ENCODE measurements at regions not wholly inside any gene's neighbourhood (a gene's known extent, or its start where the extent isn't known, plus 50 kb on each side); places are given as distances from the start of the nearest gene placed in this dataset.
A peak's percentile ranks its signal among the peaks of the same experiment; 100 is the strongest.
"Not testable (repeated sequence)": the region's sequence is repeated elsewhere in the genome, so short reads cannot be mapped to it uniquely, and the experiment has no call there.

GRCh38 chr17:70426752-70427151 lies 257.4 kb downstream of the KCNJ2 start:
- DNase-seq (ENCODE audit: low read depth): no peak

- no peak for DNase-seq (ENCODE audit: low read depth)
Observed at GRCh38 chr17:70434536-70435490, 265.5 kb downstream of the KCNJ2 start.

- no peak for DNase-seq (ENCODE audit: low read depth)
Observed at GRCh38 chr17:70437656-70438055, 268.3 kb downstream of the KCNJ2 start.

- no peak for DNase-seq (ENCODE audit: low read depth)
Observed at GRCh38 chr17:70446446-70446845, 277.1 kb downstream of the KCNJ2 start.

GRCh38 chr17:70447588-70447987 lies 278.3 kb downstream of the KCNJ2 start:
- DNase-seq (ENCODE audit: low read depth): peak; percentile 44

GRCh38 chr17:70453075-70453474 lies 283.7 kb downstream of the KCNJ2 start:
- not testable (repeated sequence) for DNase-seq (ENCODE audit: low read depth)

GRCh38 chr17:70454377-70454776 lies 285.0 kb downstream of the KCNJ2 start:
- no peak for DNase-seq (ENCODE audit: low read depth)

GRCh38 chr17:70454908-70455307 lies 285.6 kb downstream of the KCNJ2 start:
- no peak for DNase-seq (ENCODE audit: low read depth)

- DNase-seq (ENCODE audit: low read depth): no peak
Observed at GRCh38 chr17:70464995-70465394, 295.7 kb downstream of the KCNJ2 start.

GRCh38 chr17:70468661-70469060 lies 299.3 kb downstream of the KCNJ2 start:
- DNase-seq (ENCODE audit: low read depth): no peak

- no peak for DNase-seq (ENCODE audit: low read depth)
Observed at GRCh38 chr17:70473049-70473448, 303.7 kb downstream of the KCNJ2 start.

GRCh38 chr17:70476368-70476767 lies 307.0 kb downstream of the KCNJ2 start:
- no peak for DNase-seq (ENCODE audit: low read depth)

GRCh38 chr17:70478902-70479301 lies 309.6 kb downstream of the KCNJ2 start:
- no peak for DNase-seq (ENCODE audit: low read depth)

- DNase-seq (ENCODE audit: low read depth): no peak
Observed at GRCh38 chr17:70479779-70480178, 310.4 kb downstream of the KCNJ2 start.

- no peak for DNase-seq (ENCODE audit: low read depth)
Observed at GRCh38 chr17:70483624-70484023, 314.3 kb downstream of the KCNJ2 start.

GRCh38 chr17:70484050-70484449 lies 314.7 kb downstream of the KCNJ2 start:
- DNase-seq (ENCODE audit: low read depth): no peak

- DNase-seq (ENCODE audit: low read depth): no peak
Observed at GRCh38 chr17:70484496-70484895, 315.2 kb downstream of the KCNJ2 start.

- no peak for DNase-seq (ENCODE audit: low read depth)
Observed at GRCh38 chr17:70492368-70492767, 323.0 kb downstream of the KCNJ2 start.

- no peak for DNase-seq (ENCODE audit: low read depth)
Observed at GRCh38 chr17:70493277-70493874, 324.0 kb downstream of the KCNJ2 start.

- DNase-seq (ENCODE audit: low read depth): no peak
Observed at GRCh38 chr17:70498631-70499030, 329.3 kb downstream of the KCNJ2 start.

- DNase-seq (ENCODE audit: low read depth): no peak
Observed at GRCh38 chr17:70499067-70499786, 329.9 kb downstream of the KCNJ2 start.

- no peak for DNase-seq (ENCODE audit: low read depth)
Observed at GRCh38 chr17:70503449-70503848, 334.1 kb downstream of the KCNJ2 start.
